Parathyroid adenoma (tissue), 2 donors: ENCODE measurements at regions not wholly inside any gene's neighbourhood (a gene's known extent, or its start where the extent isn't known, plus 50 kb on each side); places are given as distances from the start of the nearest gene placed in this dataset.

ENCODE experiments used
- H2AFZ ChIP-seq: fragments of 300-600 bp; sonication (generic); one replicate; pipeline ENCODE4 v1.7.0; 2017; ENCODE audit warnings: antibody characterized with exemption, mild to moderate bottlenecking
- H3K27ac ChIP-seq: fragments of 300-600 bp; sonication (generic); one replicate; pipeline ENCODE4 v1.7.0; 2017
- H3K27me3 ChIP-seq: fragments of 300-600 bp; sonication (generic); one replicate; pipeline ENCODE4 v1.7.0; 2017; ENCODE audit warnings: low read length; ENCODE audit not compliant: control insufficient read depth, insufficient read depth
- H3K36me3 ChIP-seq: fragments of 300-600 bp; sonication (generic); one replicate; pipeline ENCODE4 v1.7.0; 2017; ENCODE audit warnings: low read length; ENCODE audit not compliant: control insufficient read depth, insufficient read depth
- H3K4me1 ChIP-seq: fragments of 300-600 bp; sonication (generic); one replicate; pipeline ENCODE4 v1.7.0; 2017; ENCODE audit warnings: control low read depth
- H3K4me2 ChIP-seq: fragments of 300-600 bp; sonication (generic); one replicate; pipeline ENCODE4 v1.7.0; 2017; ENCODE audit warnings: low read length
- H3K4me3 ChIP-seq: fragments of 300-600 bp; sonication (generic); one replicate; pipeline ENCODE4 v1.7.0; 2017; ENCODE audit warnings: low read depth, low read length
- H3K79me2 ChIP-seq: fragments of 300-600 bp; sonication (generic); one replicate; pipeline ENCODE4 v1.7.0; 2017; ENCODE audit warnings: control low read depth
- H3K9ac ChIP-seq: fragments of 300-600 bp; sonication (generic); one replicate; pipeline ENCODE4 v1.7.0; 2017; ENCODE audit warnings: mild to moderate bottlenecking
- H3K9me3 ChIP-seq: fragments of 300-600 bp; sonication (generic); one replicate; pipeline ENCODE4 v1.7.0; 2017; ENCODE audit warnings: low read length; ENCODE audit not compliant: control insufficient read depth
- TF ChIP-seq, protein P1 (sequence below): fragments of 300-600 bp; sonication (generic); IDR thresholded peaks from one replicate; pipeline ENCODE4 v1.7.0; 2017; ENCODE audit warnings: antibody characterized with exemption, mild to moderate bottlenecking
- donor health status: primary hyperparathyroidism.

- Histone ChIP-seq H3K36me3 (no peaks in the 10 kb centered on the region), H2AFZ (no peak overlapping the region), H3K9ac (no peak overlapping the region), H3K4me1 (no peaks in the 10 kb centered on the region), H3K27ac (no peak overlapping the region), H3K9me3 (no peaks in the 10 kb centered on the region), H3K4me3 (no peak overlapping the region), H3K4me2 (no peak overlapping the region), H3K27me3 (no peaks in the 10 kb centered on the region), H3K79me2 (no peaks in the 10 kb centered on the region)
- TF ChIP-seq, protein P1, sequence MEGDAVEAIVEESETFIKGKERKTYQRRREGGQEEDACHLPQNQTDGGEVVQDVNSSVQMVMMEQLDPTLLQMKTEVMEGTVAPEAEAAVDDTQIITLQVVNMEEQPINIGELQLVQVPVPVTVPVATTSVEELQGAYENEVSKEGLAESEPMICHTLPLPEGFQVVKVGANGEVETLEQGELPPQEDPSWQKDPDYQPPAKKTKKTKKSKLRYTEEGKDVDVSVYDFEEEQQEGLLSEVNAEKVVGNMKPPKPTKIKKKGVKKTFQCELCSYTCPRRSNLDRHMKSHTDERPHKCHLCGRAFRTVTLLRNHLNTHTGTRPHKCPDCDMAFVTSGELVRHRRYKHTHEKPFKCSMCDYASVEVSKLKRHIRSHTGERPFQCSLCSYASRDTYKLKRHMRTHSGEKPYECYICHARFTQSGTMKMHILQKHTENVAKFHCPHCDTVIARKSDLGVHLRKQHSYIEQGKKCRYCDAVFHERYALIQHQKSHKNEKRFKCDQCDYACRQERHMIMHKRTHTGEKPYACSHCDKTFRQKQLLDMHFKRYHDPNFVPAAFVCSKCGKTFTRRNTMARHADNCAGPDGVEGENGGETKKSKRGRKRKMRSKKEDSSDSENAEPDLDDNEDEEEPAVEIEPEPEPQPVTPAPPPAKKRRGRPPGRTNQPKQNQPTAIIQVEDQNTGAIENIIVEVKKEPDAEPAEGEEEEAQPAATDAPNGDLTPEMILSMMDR: no peak
Measured at GRCh38 chr4:115356176-115356575, 242.8 kb upstream of the NDST4 start.

- no peaks in the 10 kb centered on the region for H3K36me3 ChIP-seq
- no peak overlapping the region for H2AFZ ChIP-seq
- TF ChIP-seq, protein P1: no peak
- no peak overlapping the region for H3K27ac ChIP-seq
- no peaks in the 10 kb centered on the region for H3K79me2 ChIP-seq
- H3K4me1 ChIP-seq: no peaks in the 10 kb centered on the region
- H3K27me3 ChIP-seq: no peaks in the 10 kb centered on the region
- no peak overlapping the region for H3K4me2 ChIP-seq
- H3K9ac ChIP-seq: no peak overlapping the region
- no peaks in the 10 kb centered on the region for H3K9me3 ChIP-seq
- H3K4me3 ChIP-seq: no peak overlapping the region
Measured at GRCh38 chr4:115355329-115355728, 241.9 kb upstream of the NDST4 start.

GRCh38 chr4:115353370-115353769, 239.9 kb upstream of the NDST4 start:
- H3K9me3 ChIP-seq: no peaks in the 10 kb centered on the region
- no peaks in the 10 kb centered on the region for H3K79me2 ChIP-seq
- H3K4me2 ChIP-seq: no peak overlapping the region
- H3K4me3 ChIP-seq: no peak overlapping the region
- H2AFZ ChIP-seq: no peak overlapping the region
- H3K27me3 ChIP-seq: no peaks in the 10 kb centered on the region
- no peak overlapping the region for H3K9ac ChIP-seq
- TF ChIP-seq, protein P1: no peak
- no peaks in the 10 kb centered on the region for H3K36me3 ChIP-seq
- H3K27ac ChIP-seq: no peak overlapping the region
- no peaks in the 10 kb centered on the region for H3K4me1 ChIP-seq

DNA sequence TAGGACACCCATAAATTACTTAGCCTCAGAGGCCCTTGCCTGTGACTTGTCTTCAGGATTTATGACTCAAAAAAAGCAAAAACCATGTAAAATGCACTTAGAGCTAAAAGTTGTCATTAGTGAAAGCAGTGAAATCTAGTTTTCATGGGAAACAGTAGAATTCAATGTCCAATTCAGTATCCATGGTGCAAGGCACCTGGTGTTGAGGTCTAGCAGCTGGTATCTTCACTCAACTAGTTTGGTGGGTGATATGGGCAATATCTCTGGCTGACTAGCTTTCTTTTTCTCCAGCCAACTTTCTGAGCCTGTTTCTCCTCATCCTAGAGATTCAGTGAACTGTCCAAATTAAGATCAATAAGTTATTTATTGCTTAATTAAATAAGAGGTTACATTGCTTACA, 229.8 kb upstream of the NDST4 start:
- Histone ChIP-seq H3K4me3 (no peak overlapping the region), H3K9ac (no peak overlapping the region), H3K27me3 (no peaks in the 10 kb centered on the region), H3K79me2 (no peaks in the 10 kb centered on the region), H3K9me3 (no peaks in the 10 kb centered on the region), H3K27ac (no peak overlapping the region), H3K4me2 (no peak overlapping the region), H3K4me1 (no peaks in the 10 kb centered on the region), H3K36me3 (no peaks in the 10 kb centered on the region), H2AFZ (no peak overlapping the region)
- TF ChIP-seq, protein P1: no peak

- H3K4me3 ChIP-seq: no peak overlapping the region
- no peaks in the 10 kb centered on the region for H3K9me3 ChIP-seq
- no peak overlapping the region for H3K9ac ChIP-seq
- no peak overlapping the region for H3K4me2 ChIP-seq
- no peaks in the 10 kb centered on the region for H3K79me2 ChIP-seq
- TF ChIP-seq, protein P1: no peak
- no peaks in the 10 kb centered on the region for H3K4me1 ChIP-seq
- no peak overlapping the region for H2AFZ ChIP-seq
- H3K36me3 ChIP-seq: no peaks in the 10 kb centered on the region
- no peaks in the 10 kb centered on the region for H3K27me3 ChIP-seq
- no peak overlapping the region for H3K27ac ChIP-seq
Measured at GRCh38 chr4:115334736-115335411, 221.5 kb upstream of the NDST4 start.
